ENCODE measurements at regions not wholly inside any gene's neighbourhood (a gene's known extent, or its start where the extent isn't known, plus 50 kb on each side); places are given as distances from the start of the nearest gene placed in this dataset.

DNA sequence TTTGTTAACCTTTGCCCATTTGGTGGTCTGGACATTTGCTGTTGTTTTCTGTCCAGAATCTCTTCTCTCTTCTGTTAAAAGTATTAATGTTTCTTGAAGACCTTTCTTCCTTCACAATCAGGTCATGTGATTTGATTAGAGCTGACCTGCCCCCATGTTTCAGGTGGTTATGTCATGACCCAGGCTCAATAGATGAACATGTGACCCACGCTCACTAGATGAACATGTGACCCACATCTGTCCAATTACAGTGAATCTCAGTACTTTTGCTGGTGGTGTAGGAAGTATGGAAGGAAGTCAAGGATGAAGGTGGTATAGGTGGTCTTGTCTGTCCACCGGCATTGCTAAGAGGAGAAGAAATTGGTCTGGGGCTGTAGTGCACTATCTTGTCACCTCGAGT is 289.1 kb upstream of the JAG1 start:
- H3K36me3 ChIP-seq (ENCODE audit: control insufficient read depth in 2 of 2, insufficient read depth in 2 of 2, low read length in 1 of 2) = no peaks in the 10 kb centered on the region

DNA sequence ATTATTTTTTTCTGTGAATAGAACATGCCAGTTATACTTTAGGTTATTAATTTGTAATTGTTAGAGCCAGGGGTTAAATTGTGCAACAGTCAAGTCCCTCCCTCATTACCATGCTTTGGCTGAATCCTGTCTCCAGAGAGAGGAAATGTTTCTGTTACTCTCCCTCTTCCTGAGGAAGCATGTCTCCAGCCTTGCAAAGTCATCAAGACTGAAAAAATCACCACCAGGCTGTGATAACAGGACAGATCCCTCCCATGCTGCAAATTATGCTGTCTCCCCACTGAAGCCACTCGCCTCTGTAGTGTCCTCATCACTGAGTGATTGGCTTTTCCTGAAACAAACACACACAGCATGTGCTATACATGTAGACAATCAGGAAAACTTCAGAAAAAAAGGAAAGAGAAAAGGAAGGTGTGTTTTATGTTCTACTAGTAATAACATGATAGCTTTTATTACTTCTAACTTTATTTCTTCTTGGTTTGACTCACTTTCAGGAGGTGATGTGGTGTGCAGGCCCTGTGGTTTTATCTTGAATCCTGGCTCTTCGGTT is 290.0 kb upstream of the JAG1 start:
- H3K4me3 ChIP-seq = no peak overlapping the region
- no peaks in the 10 kb centered on the region for H3K4me1 ChIP-seq (ENCODE audit: control insufficient read depth, insufficient read depth, low read length)
- H4K20me1 ChIP-seq (ENCODE audit: control insufficient read depth, insufficient read depth) = no peaks in the 10 kb centered on the region
- CTCF ChIA-PET = no interaction called here
- 0% methylated on average over 2 of the region's 2 CpGs for WGBS (ENCODE audit: insufficient coverage, insufficient replicate concordance, low lambda C conversion rate, missing lambda C conversion rate)
- ATAC-seq (no peak), DNase-seq (ENCODE audit: low read depth, low spot score) (no peak), FAIRE-seq (no peak)
- H3K79me2 ChIP-seq (ENCODE audit: control insufficient read depth, insufficient read depth, low read length) = no peaks in the 10 kb centered on the region
- H3K4me2 ChIP-seq (ENCODE audit: control insufficient read depth, insufficient read depth) = no peak overlapping the region
- intact Hi-C loops (cut with micrococcal nuclease; ENCODE audit: unreplicated experiment) (no loop called here), in situ Hi-C loops (cut with MboI) (no loop called here)
- POLR2A ChIA-PET = interaction anchor here (0.6 kb wide), 1 partner anchor 20 kb away, joined by 3 read pairs; no protein-coding TSS in a partner anchor
- no TSS peak for BruUV-seq (replicated peaks)
- H3K27ac ChIP-seq (ENCODE audit: control insufficient read depth, insufficient read depth) = no peak overlapping the region
- no peak overlapping the region for H2AFZ ChIP-seq (ENCODE audit: control insufficient read depth, low read depth, low read length)
- H3K9me3 ChIP-seq (replicated peaks; ENCODE audit: control insufficient read depth, insufficient read depth, low read length) = no peaks in the 10 kb centered on the region
- no peak overlapping the region for H3K9ac ChIP-seq (ENCODE audit: control insufficient read depth, insufficient read depth, low read length)
- SMC1A ChIA-PET (ENCODE audit: uncharacterized antibody, unreplicated experiment) = interaction anchor here (1.2 kb wide), 1 partner anchor 12 kb away, joined by 3 read pairs; no protein-coding TSS in a partner anchor
- no peaks in the 10 kb centered on the region for H3K36me3 ChIP-seq (ENCODE audit: control insufficient read depth in 2 of 2, insufficient read depth in 2 of 2, low read length in 1 of 2)
- RAD21 ChIA-PET (ENCODE audit: unreplicated experiment) = no interaction called here
- no peaks in the 10 kb centered on the region for H3K27me3 ChIP-seq (replicated peaks in 1 of 2; ENCODE audit: control insufficient read depth in 2 of 2, insufficient read depth in 2 of 2, low read length in 1 of 2)
- TF ChIP-seq, protein P1, sequence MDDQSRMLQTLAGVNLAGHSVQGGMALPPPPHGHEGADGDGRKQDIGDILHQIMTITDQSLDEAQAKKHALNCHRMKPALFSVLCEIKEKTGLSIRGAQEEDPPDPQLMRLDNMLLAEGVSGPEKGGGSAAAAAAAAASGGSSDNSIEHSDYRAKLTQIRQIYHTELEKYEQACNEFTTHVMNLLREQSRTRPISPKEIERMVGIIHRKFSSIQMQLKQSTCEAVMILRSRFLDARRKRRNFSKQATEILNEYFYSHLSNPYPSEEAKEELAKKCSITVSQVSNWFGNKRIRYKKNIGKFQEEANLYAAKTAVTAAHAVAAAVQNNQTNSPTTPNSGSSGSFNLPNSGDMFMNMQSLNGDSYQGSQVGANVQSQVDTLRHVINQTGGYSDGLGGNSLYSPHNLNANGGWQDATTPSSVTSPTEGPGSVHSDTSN (IDR thresholded peaks at IDR 0.05; ENCODE audit: insufficient replicate concordance, low read depth, low read length) = no peak
- TF ChIP-seq, protein P2, sequence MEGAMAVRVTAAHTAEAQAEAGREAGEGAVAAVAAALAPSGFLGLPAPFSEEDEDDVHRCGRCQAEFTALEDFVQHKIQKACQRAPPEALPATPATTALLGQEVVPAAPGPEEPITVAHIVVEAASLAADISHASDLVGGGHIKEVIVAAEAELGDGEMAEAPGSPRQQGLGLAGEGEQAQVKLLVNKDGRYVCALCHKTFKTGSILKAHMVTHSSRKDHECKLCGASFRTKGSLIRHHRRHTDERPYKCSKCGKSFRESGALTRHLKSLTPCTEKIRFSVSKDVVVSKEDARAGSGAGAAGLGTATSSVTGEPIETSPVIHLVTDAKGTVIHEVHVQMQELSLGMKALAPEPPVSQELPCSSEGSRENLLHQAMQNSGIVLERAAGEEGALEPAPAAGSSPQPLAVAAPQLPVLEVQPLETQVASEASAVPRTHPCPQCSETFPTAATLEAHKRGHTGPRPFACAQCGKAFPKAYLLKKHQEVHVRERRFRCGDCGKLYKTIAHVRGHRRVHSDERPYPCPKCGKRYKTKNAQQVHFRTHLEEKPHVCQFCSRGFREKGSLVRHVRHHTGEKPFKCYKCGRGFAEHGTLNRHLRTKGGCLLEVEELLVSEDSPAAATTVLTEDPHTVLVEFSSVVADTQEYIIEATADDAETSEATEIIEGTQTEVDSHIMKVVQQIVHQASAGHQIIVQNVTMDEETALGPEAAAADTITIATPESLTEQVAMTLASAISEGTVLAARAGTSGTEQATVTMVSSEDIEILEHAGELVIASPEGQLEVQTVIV (IDR thresholded peaks at IDR 0.05; ENCODE audit: borderline replicate concordance, partially characterized antibody) = no peak
- TF ChIP-seq HDAC6 (IDR thresholded peaks at IDR 0.05; ENCODE audit: unreplicated experiment) = no peak
- no peak for TF ChIP-seq TCF7 (IDR thresholded peaks at IDR 0.05; ENCODE audit: borderline replicate concordance)
- no peak for TF ChIP-seq YBX1 (IDR thresholded peaks at IDR 0.05)
- no peak for TF ChIP-seq ZNF24 (IDR thresholded peaks at IDR 0.05)
- TF ChIP-seq DPF2 (IDR thresholded peaks at IDR 0.05) = no peak
- no peak for TF ChIP-seq HCFC1 (IDR thresholded peaks at IDR 0.05; ENCODE audit: low read length)
- no peak for TF ChIP-seq TBL1XR1 (IDR thresholded peaks at IDR 0.05; ENCODE audit: low read depth, low read length)
- TF ChIP-seq NRF1 (conservative IDR thresholded peaks at IDR 0.05; ENCODE audit: low read depth, low read length) = no peak
- TF ChIP-seq ZNF274 (IDR thresholded peaks at IDR 0.05; ENCODE audit: insufficient read depth, insufficient read length) = no peak
- TF ChIP-seq ZNF207 (IDR thresholded peaks at IDR 0.05; ENCODE audit: borderline replicate concordance) = no peak
- no peak for TF ChIP-seq SMAD1 (IDR thresholded peaks at IDR 0.05; ENCODE audit: low read depth, partially characterized antibody)
- no peak for TF ChIP-seq SIX5 (IDR thresholded peaks at IDR 0.05; ENCODE audit: low read depth, low read length, severe bottlenecking)
- TF ChIP-seq TARDBP (IDR thresholded peaks at IDR 0.05; ENCODE audit: borderline replicate concordance) = no peak

More for the DNA sequence above, 289.1 kb upstream of the JAG1 start:
- in situ Hi-C loops (cut with MboI) = no loop called here
- ChIA-PET RAD21 (ENCODE audit: unreplicated experiment) (no interaction called here), CTCF (no interaction called here), POLR2A (no interaction called here), SMC1A (ENCODE audit: uncharacterized antibody, unreplicated experiment) (interaction anchor here (0.6 kb wide), 1 partner anchor 196 kb away, joined by 4 read pairs; no protein-coding TSS in a partner anchor)
- no peaks in the 10 kb centered on the region for H3K9me3 ChIP-seq (replicated peaks; ENCODE audit: control insufficient read depth, insufficient read depth, low read length)
- H3K9ac ChIP-seq (ENCODE audit: control insufficient read depth, insufficient read depth, low read length) = no peak overlapping the region
- H3K4me1 ChIP-seq (ENCODE audit: control insufficient read depth, insufficient read depth, low read length) = no peaks in the 10 kb centered on the region
- 27% methylated on average over 3 of the region's 3 CpGs for WGBS (ENCODE audit: insufficient coverage, insufficient replicate concordance, low lambda C conversion rate, missing lambda C conversion rate)
- DNase-seq (ENCODE audit: low read depth, low spot score) (no peak), ATAC-seq (no peak), FAIRE-seq (no peak)
- TF ChIP-seq MTA2 (IDR thresholded peaks at IDR 0.05; ENCODE audit: low read depth) = no peak
- TF ChIP-seq, protein P3, sequence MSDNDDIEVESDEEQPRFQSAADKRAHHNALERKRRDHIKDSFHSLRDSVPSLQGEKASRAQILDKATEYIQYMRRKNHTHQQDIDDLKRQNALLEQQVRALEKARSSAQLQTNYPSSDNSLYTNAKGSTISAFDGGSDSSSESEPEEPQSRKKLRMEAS (IDR thresholded peaks at IDR 0.05; ENCODE audit: low read depth, low read length) = no peak
- intact Hi-C loops (cut with micrococcal nuclease; ENCODE audit: unreplicated experiment) = no loop called here
- H3K27ac ChIP-seq (ENCODE audit: control insufficient read depth, insufficient read depth) = no peak overlapping the region
- no peaks in the 10 kb centered on the region for H3K79me2 ChIP-seq (ENCODE audit: control insufficient read depth, insufficient read depth, low read length)
- H2AFZ ChIP-seq (ENCODE audit: control insufficient read depth, low read depth, low read length) = no peak overlapping the region
- no peaks in the 10 kb centered on the region for H3K27me3 ChIP-seq (replicated peaks in 1 of 2; ENCODE audit: control insufficient read depth in 2 of 2, insufficient read depth in 2 of 2, low read length in 1 of 2)
- no peak overlapping the region for H3K4me3 ChIP-seq
- BruUV-seq (replicated peaks) = no TSS peak
- no peaks in the 10 kb centered on the region for H4K20me1 ChIP-seq (ENCODE audit: control insufficient read depth, insufficient read depth)
- H3K4me2 ChIP-seq (ENCODE audit: control insufficient read depth, insufficient read depth) = no peak overlapping the region

Data from GM12878 (cell line).